ENCODE measurements at regions not wholly inside any gene's neighbourhood (a gene's known extent, or its start where the extent isn't known, plus 50 kb on each side); places are given as distances from the start of the nearest gene placed in this dataset.

DNA sequence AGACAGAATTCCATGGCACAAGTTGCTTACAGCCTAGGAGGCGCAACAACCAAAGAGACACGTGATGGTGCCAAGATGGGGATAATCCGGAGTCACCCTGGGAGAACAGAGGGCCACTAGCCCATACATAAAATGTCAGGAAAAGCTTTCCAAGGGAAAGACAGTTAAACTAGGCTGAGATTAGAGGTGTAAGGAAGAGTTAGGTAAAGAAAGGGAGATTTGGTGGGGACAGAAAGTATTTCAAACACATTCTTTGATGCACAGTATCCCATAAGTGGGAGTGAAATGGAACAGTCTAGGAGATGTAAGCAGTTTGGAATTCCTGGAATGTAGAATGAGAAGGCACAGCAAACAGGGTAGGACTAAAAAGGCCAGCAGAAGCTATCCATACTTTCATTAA is 860.9 kb upstream of the LCORL start:
- no peak for DNase-seq (ENCODE audit: low read depth, low spot score)

DNA sequence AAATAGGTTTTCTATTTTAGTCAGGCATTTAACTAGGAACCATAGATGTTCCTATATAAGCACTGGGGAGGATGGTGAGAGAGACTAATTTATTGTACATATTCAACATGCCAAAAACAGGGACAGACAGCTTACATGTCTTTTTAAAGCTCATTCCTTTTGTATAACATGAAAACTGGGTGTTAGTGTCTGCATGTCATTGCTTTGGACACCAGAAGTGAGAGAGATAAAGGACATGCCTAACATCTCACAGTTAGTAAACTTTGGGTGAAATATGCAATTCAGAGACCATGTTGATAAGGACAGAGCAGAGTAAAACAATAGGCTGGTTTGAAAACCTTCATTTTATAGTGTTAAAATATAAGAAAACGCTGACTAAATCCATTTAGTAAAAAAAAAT is 860.0 kb upstream of the LCORL start:
- no peak for DNase-seq (ENCODE audit: low read depth, low spot score)

DNA sequence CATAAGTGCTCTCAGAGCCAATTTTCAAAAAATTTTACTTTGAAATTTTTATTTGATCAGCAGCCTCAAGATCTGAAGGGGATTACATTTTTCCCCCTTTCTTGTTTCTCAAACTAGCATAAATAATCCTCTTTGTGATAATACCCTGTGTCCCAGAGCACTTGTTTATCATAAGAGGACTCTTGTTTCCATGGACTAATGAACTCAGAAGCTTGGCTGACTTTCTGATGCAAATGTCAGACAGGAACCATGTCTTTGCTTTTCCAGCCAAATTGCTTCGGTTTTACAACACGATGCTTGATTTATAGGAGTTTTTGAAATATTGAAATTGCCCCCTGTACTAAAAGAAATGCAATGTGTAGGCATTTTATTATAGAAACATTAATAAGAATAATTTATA is 859.3 kb upstream of the LCORL start:
- no peak for DNase-seq (ENCODE audit: low read depth, low spot score)

- no peak for DNase-seq (ENCODE audit: low read depth, low spot score)
These were observed 857.0 kb upstream of the LCORL start for GRCh38 chr4:18878561-18878960.

DNA sequence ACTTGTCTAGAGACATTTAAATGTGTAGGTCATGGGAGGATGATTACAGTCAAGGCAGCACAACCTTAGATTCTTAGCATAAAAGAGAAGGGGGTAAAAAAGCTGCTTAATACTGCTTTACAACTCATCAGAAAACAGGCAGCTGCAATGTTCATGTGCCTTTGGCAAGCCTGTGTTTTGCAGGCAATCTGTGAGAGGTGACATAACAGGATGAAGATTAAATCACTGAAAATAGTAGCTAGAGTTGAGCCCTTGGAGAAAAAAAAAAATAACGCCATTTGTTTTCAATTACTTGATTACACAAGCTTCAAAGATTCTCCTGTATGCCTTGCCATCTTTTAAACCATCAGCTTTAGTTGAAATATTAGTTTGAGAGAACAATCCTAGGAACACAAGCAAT is 847.6 kb upstream of the LCORL start:
- DNase-seq (ENCODE audit: low read depth, low spot score), result no peak

DNA sequence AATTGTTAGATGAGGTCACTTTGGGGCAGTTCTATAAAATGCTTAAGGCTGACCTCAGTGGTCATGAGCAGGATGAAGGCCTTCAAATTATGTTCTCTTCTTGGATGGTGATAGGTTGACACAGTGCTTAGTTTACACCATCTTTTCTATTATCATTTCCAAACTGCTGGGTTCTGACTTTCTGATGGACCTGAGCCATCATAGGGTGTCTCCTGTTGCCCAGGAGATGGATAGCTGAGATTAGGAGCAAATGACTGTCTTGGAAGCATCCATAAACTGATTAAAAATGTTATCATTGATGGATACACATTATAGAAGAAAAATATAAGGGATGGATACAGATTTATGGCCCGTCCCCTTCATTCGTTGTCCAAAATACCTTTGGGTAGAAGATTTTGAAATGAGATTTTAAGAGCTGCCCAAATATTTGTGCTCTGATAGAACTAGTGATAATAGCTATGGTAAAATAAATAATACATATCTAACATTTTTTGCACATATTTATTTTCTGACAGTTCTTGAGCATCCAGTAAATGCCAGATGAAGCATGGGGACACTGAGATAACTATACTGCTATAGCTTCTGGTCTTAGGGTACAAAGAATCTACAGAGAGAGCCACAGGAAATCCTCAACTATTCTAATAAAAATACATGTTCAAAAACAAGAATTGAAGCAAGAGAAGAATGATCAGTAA is 839.4 kb upstream of the LCORL start:
- DNase-seq (ENCODE audit: low read depth, low spot score), result no peak

- no peak for DNase-seq (ENCODE audit: low read depth, low spot score)
These were observed 837.9 kb upstream of the LCORL start for GRCh38 chr4:18859468-18859867.

GRCh38 chr4:18858229-18858922 is 836.8 kb upstream of the LCORL start:
- no peak for DNase-seq (ENCODE audit: low read depth, low spot score)

DNA sequence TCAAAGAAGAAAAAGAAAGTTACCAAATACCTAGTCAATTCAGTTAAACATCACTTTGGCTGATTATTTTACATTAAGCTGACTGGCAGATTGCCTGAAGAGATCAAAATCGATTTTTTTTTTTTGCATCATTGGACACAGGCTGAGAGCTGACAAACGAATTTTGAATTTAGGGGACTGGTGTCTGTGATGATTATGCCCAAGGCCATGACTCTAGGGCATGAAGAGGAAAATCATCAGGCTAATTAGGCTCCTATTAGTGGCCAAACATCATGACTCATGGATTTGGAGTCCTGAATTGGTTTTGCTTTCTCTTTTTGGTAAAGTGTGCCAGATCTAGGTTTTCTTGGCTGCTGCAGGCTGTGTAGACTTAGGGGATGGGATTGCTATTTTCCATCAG is 829.3 kb upstream of the LCORL start:
- no peak for DNase-seq (ENCODE audit: low read depth, low spot score)

DNA sequence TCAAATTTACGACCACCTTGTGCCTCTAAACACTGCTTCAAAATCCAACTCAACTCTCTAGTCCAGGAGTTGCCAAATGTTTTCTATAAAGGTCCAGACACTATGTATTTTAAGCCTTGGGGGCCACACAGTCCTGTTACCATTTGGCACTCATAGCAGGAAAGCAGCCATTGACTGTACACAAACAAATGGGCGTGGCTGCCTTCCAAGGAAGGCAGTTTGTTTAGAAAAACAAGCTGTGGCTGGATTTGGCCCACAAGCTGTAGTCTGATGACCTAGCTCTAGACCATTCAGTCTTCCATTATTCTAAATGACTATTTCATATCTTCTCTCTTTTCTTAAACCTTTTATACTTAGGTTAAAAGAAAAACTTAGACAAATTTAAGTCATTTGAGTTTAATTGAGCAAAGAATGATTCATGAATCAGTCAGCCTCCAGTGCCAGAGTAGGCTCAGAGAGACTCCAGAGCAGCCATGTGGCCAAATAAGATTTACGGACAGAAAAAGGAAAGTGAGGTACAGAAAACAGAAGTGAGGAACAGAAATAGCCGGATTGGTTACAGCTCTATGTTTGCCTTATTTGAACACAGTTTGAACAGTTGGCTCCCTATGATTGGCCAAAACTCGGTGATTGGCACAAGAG is 825.8 kb upstream of the LCORL start:
- no peak for DNase-seq (ENCODE audit: low read depth, low spot score)

DNA sequence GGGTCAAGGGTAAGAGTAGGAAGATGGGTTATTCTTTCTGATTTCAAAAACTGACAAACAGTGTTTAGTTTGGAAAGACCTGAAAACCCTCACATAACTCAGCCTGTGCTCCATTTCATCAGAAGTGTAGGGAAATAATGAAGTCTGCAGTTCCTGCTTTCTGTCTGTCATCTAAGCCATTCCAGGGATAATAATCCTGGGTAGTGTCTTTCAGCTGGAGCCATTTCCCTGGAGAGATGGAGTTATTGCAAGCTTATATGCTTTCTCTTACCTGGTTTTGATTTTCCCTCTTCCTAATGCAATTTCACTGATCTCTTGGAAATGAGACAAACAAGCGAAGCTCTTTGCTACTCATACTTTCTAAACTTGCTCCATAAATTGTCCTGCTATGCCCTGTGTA is 824.8 kb upstream of the LCORL start:
- no peak for DNase-seq (ENCODE audit: low read depth, low spot score)

- DNase-seq (ENCODE audit: low read depth, low spot score), result no peak
These were observed 823.2 kb upstream of the LCORL start for GRCh38 chr4:18844726-18845125.

DNA sequence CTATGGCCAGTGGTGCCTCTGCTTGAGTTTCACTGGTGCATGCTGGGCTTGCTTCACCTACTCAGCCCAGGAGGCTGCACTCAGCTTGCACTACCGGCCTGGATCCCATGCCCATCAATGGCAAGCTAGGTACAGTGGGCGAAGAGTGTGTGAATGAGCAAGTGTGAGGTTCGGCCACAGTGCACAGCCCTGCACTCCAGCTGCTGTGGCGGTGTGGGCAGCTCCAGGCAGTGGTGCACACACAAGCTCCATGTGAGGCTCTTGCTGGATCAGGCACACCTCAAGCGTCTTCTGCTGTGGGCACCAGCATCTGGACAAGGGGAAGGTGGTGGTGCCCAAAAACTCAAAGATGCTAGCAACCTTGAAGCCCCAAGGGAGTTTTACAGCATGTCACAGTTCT is 820.9 kb upstream of the LCORL start:
- no peak for DNase-seq (ENCODE audit: low read depth, low spot score)

DNA sequence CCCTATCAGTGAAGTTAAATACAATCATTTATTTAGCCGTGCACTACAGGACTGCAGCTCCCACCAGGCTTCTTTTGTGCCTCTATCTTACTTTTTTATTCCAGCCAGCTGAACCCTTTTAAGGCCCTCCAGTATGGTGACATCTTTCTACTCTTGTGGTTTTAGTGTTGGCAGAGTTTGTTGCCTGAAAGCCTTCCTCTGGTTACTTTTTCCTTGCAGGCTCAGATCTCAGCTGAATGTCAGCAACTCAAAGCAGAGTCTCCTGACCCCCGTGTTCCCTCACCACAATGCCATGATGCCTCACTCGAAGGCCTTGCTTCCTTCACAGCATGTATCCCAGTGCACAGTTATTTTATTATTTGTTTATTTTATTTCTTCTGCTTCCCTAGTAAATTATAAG is 818.9 kb upstream of the LCORL start:
- no peak for DNase-seq (ENCODE audit: low read depth, low spot score)

DNA sequence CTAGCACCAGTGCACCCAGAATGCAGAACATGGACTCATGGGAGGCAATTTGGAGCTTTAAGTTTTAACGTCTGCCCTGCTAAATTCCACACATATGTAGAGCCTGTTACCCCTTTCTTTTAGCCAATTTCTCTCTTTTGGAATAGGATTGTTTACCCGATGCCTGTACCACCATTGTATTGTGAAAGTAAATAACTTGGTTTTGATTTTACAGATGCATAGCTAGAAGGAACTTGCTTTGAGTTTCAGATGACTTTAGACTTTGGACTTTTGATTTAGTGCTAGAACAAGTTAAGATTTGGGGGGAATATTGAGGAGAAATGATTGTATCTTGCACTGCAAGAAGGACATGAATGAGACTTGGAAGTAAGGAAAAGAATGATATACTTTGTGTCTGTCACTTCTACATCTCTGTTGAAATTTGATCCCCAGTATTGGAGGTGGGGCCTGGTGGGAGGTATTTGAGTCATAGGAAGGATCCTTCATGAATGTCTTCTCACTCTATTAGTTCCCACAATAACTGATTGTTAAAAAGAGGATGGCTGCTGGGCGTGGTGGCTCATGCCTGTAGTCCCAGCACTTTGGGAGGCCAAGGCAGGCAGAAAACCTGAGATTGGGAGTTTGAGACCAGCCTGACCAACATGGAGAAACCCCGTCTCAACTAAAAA is 794.8 kb upstream of the LCORL start:
- no peak for DNase-seq (ENCODE audit: low read depth, low spot score)

DNA sequence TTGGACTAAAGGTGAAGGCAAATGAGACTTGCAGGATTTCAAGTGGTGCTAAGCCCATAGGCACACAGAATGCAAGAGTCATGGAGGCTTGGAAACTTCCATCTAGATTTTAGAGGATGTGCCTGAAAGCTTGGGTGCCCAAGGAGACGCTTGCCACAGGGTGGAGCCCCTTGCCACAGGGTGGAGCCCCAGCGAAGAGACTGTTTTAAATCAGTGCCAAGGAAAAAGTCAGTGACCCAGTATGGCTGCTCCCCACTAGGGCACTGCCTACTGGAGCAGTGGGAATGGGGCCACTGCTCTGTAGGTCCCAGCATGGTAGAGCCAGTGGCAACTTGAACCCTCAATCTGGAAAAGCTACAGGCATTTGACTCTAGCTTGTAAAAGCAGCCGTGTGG is 794.2 kb upstream of the LCORL start:
- DNase-seq (ENCODE audit: low read depth, low spot score), result no peak

GRCh38 chr4:18815081-18815778 is 793.7 kb upstream of the LCORL start:
- DNase-seq (ENCODE audit: low read depth, low spot score), result peak; percentile 28

DNA sequence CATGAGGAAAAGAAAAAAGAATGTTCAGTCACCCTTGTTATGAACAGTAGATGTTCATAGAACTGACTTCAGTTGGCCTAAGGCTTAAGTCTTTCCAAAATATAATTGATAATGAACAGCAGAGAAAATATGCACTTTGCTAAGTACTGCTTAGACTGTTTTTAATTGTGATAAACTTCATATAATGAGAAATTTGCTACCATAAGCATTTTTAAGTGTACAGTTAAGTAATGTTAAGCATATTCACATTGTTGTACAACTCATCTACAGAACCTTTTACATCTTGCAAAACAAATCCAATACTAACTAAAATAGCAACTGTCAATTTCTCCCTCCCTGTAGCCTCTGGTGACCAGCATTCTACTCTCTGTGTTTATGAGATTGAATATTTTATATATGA is 792.2 kb upstream of the LCORL start:
- no peak for DNase-seq (ENCODE audit: low read depth, low spot score)

DNA sequence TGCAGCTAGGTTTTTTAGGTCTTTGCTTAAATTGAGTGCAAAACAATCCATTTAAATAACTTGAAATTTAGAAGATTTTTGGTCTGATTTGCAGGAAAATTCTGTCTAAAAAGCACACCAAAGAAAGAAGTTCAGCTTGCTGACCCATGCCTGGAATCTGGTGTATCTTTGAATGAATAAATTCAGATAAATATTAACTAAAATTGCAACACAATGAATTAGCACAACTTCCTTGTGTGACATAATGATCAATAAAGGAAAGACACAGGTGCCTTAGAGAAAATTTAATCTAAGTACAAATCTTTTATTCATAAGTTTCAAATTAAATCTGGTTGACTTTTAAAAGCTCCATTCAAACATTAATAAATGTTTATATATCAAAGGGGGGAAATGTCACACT is 791.5 kb upstream of the LCORL start:
- DNase-seq (ENCODE audit: low read depth, low spot score), result no peak

GRCh38 chr4:18803781-18804180 is 782.2 kb upstream of the LCORL start:
- DNase-seq (ENCODE audit: low read depth, low spot score), result no peak

- DNase-seq (ENCODE audit: low read depth, low spot score), result no peak
These were observed 776.6 kb upstream of the LCORL start for GRCh38 chr4:18798123-18798522.

GRCh38 chr4:18795794-18796193 is 774.2 kb upstream of the LCORL start:
- no peak for DNase-seq (ENCODE audit: low read depth, low spot score)

Data from iPS DF 19.7 (cell line).